ENCODE measurements at regions not wholly inside any gene's neighbourhood (a gene's known extent, or its start where the extent isn't known, plus 50 kb on each side); places are given as distances from the start of the nearest gene placed in this dataset.

DNA sequence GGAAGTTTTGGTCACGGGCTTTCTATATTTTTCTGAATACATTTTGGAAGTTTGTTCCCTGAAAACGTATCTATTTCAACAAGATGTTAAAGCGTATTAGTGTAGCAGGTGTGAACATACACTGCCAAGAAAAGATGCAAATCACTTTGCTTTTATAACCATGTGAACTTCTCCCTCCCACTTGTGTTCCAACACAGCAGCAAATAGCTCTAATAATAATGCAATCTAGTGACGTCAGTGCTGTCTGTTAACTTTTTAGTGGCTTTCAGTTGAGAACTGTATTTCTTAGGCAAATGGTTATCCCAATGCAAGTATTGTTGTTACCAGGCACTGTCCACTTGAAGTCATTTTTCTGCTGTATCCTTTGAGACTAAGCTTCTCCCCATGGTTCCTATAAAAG, 188.4 kb upstream of the IGFBP3 start:
- TF ChIP-seq EZH2 (IDR thresholded peaks at IDR 0.05) (no peak), EZH2phosphoT487 (IDR thresholded peaks at IDR 0.05) (no peak)
- TF ChIP-seq, protein P1, sequence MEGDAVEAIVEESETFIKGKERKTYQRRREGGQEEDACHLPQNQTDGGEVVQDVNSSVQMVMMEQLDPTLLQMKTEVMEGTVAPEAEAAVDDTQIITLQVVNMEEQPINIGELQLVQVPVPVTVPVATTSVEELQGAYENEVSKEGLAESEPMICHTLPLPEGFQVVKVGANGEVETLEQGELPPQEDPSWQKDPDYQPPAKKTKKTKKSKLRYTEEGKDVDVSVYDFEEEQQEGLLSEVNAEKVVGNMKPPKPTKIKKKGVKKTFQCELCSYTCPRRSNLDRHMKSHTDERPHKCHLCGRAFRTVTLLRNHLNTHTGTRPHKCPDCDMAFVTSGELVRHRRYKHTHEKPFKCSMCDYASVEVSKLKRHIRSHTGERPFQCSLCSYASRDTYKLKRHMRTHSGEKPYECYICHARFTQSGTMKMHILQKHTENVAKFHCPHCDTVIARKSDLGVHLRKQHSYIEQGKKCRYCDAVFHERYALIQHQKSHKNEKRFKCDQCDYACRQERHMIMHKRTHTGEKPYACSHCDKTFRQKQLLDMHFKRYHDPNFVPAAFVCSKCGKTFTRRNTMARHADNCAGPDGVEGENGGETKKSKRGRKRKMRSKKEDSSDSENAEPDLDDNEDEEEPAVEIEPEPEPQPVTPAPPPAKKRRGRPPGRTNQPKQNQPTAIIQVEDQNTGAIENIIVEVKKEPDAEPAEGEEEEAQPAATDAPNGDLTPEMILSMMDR (IDR thresholded peaks at IDR 0.05), result no peak
